ENCODE measurements at regions not wholly inside any gene's neighbourhood (a gene's known extent, or its start where the extent isn't known, plus 50 kb on each side); places are given as distances from the start of the nearest gene placed in this dataset.

GRCh38 chr5:10921160-10921559 lies 160.1 kb upstream of the DAP start:
- H3K4me1 ChIP-seq = no peaks in the 10 kb centered on the region
- intact Hi-C loops (cut with DNase I) = no loop called here

GRCh38 chr5:10920400-10920799 lies 159.4 kb upstream of the DAP start:
- no peaks in the 10 kb centered on the region for H3K9me3 ChIP-seq
- H3K27ac ChIP-seq = no peak overlapping the region
- no peaks in the 10 kb centered on the region for H3K4me1 ChIP-seq
- intact Hi-C loops (cut with DNase I) = no loop called here
- TF ChIP-seq POLR2A (IDR thresholded peaks at IDR 0.05) (no peak), POLR2AphosphoS5 (IDR thresholded peaks at IDR 0.05; ENCODE audit: insufficient read depth in 1 of 2, low read depth in 1 of 2) (no peak), CTCF (IDR thresholded peaks at IDR 0.05) (no peak)
- no peaks in the 10 kb centered on the region for H3K27me3 ChIP-seq
- H3K4me3 ChIP-seq = no peak overlapping the region
- no peaks in the 10 kb centered on the region for H3K36me3 ChIP-seq
- no peak for DNase-seq (ENCODE audit: extremely low spot score in 2 of 2)

More at GRCh38 chr5:10921160-10921559, 160.1 kb upstream of the DAP start:
- H3K27ac ChIP-seq = no peak overlapping the region
- DNase-seq (ENCODE audit: extremely low spot score in 2 of 2) = no peak
- TF ChIP-seq CTCF (IDR thresholded peaks at IDR 0.05) (no peak), POLR2A (IDR thresholded peaks at IDR 0.05) (no peak), POLR2AphosphoS5 (IDR thresholded peaks at IDR 0.05; ENCODE audit: insufficient read depth in 1 of 2, low read depth in 1 of 2) (no peak)
- H3K36me3 ChIP-seq = no peaks in the 10 kb centered on the region
- no peak overlapping the region for H3K4me3 ChIP-seq
- H3K9me3 ChIP-seq = no peaks in the 10 kb centered on the region
- no peaks in the 10 kb centered on the region for H3K27me3 ChIP-seq

- Histone ChIP-seq H3K4me1 (no peaks in the 10 kb centered on the region), H3K4me3 (no peak overlapping the region)
- intact Hi-C loops (cut with DNase I) = no loop called here
These were observed 153.9 kb upstream of the DAP start for GRCh38 chr5:10914741-10915480.

GRCh38 chr5:10913841-10914240 lies 152.8 kb upstream of the DAP start:
- no peaks in the 10 kb centered on the region for H3K9me3 ChIP-seq
- no peaks in the 10 kb centered on the region for H3K27me3 ChIP-seq
- TF ChIP-seq CTCF (IDR thresholded peaks at IDR 0.05) (no peak), POLR2AphosphoS5 (IDR thresholded peaks at IDR 0.05; ENCODE audit: insufficient read depth in 1 of 2, low read depth in 1 of 2) (no peak), POLR2A (IDR thresholded peaks at IDR 0.05) (no peak)
- DNase-seq (ENCODE audit: extremely low spot score in 2 of 2) = no peak
- no peak overlapping the region for H3K4me3 ChIP-seq
- H3K27ac ChIP-seq = no peak overlapping the region
- H3K4me1 ChIP-seq = no peaks in the 10 kb centered on the region
- H3K36me3 ChIP-seq = no peaks in the 10 kb centered on the region
- intact Hi-C loops (cut with DNase I) = no loop called here

More at GRCh38 chr5:10914741-10915480, 153.9 kb upstream of the DAP start:
- H3K27ac ChIP-seq = no peak overlapping the region
- H3K36me3 ChIP-seq = no peaks in the 10 kb centered on the region
- H3K27me3 ChIP-seq = no peaks in the 10 kb centered on the region
- TF ChIP-seq POLR2AphosphoS5 (IDR thresholded peaks at IDR 0.05; ENCODE audit: insufficient read depth in 1 of 2, low read depth in 1 of 2) (no peak), CTCF (IDR thresholded peaks at IDR 0.05) (no peak), POLR2A (IDR thresholded peaks at IDR 0.05) (no peak)
- DNase-seq (ENCODE audit: extremely low spot score in 2 of 2) = no peak
- H3K9me3 ChIP-seq = no peaks in the 10 kb centered on the region

- Histone ChIP-seq H3K27ac (no peak overlapping the region), H3K9me3 (no peaks in the 10 kb centered on the region), H3K4me3 (no peak overlapping the region), H3K27me3 (no peaks in the 10 kb centered on the region), H3K36me3 (no peaks in the 10 kb centered on the region), H3K4me1 (no peaks in the 10 kb centered on the region)
- DNase-seq (ENCODE audit: extremely low spot score in 2 of 2) = no peak
- intact Hi-C loops (cut with DNase I) = no loop called here
- TF ChIP-seq POLR2AphosphoS5 (IDR thresholded peaks at IDR 0.05; ENCODE audit: insufficient read depth in 1 of 2, low read depth in 1 of 2) = no peak
- TF ChIP-seq POLR2A (IDR thresholded peaks at IDR 0.05) = no peak
- no peak for TF ChIP-seq CTCF (IDR thresholded peaks at IDR 0.05)
These were observed 152.3 kb upstream of the DAP start for GRCh38 chr5:10913181-10913810.
